ENCODE measurements at regions not wholly inside any gene's neighbourhood (a gene's known extent, or its start where the extent isn't known, plus 50 kb on each side); places are given as distances from the start of the nearest gene placed in this dataset.

GRCh38 chr19:31070146-31071065, 278.8 kb downstream of the TSHZ3 start:
- TF ChIP-seq ARNTL (CRISPR knock-in tag; IDR thresholded peaks at IDR 0.05; ENCODE audit: borderline replicate concordance, low read depth) = no peak
- TF ChIP-seq RARB (CRISPR knock-in tag; IDR thresholded peaks at IDR 0.05) = no peak
- TF ChIP-seq ZFP30 (CRISPR knock-in tag; IDR thresholded peaks at IDR 0.05) = no peak

All from SK-N-SH treated with all-trans-retinoic acid at 6 μM for 48 hours (cell line).